Neural progenitor cell (in vitro differentiated cells): ENCODE measurements at regions not wholly inside any gene's neighbourhood (a gene's known extent, or its start where the extent isn't known, plus 50 kb on each side); places are given as distances from the start of the nearest gene placed in this dataset.

Source experiments
- EZH2 ChIP-seq: fragments of 200-600 bp; sonication (generic); IDR thresholded peaks from 2 replicates; pipeline ENCODE4 v1.6.1; 2017; ENCODE audit warnings: antibody characterized with exemption, mild to moderate bottlenecking, moderate library complexity
- TF ChIP-seq, protein P1 (sequence below): fragments of 200-600 bp; sonication (generic); IDR thresholded peaks from 2 replicates; pipeline ENCODE4 v1.5.1; 2017; ENCODE audit warnings: antibody characterized with exemption, mild to moderate bottlenecking

DNA sequence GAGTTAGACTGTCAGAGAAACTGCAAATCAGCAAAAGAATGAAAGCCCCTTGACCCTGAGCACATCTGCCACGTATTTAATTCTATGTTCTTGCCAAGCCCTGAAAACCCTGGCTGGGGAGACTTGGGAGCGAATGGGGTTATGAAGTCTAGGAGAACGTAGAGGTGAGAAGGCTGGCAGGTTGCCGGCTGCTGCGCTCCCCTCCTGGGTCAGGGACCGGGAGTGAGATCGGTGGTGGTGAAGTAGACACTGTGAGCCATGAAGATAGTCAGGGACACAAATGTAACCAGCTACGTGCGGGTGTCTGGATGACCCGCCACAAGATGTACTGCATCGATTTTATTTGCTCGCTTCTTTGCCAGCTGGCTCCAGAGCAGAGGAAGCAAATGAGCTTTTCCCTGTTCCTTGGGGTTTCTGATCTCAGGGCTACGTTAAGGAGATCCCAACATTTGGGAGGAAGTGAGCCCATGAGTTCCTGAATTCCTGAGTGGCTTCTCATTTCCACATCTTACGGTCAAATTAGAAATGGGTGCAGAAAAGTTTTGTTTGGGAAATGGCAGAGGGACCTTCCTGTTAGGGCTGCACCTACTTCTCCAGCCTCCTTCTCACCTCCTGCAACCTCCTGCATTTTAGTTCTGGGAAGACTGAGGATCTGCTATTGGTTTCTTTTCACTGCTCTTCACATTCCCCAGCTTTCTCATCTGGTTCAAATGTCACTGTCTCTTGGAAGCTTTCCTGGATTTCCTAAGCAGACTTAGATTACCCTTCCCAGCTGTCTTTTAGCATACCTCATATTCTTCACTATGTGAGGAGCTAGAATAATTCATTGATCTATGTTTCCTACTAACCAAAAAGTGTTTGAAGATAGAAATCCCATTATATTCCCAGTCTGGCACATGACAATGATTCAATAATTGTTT is 360.6 kb downstream of the ZNF521 start:
- TF ChIP-seq, protein P1, sequence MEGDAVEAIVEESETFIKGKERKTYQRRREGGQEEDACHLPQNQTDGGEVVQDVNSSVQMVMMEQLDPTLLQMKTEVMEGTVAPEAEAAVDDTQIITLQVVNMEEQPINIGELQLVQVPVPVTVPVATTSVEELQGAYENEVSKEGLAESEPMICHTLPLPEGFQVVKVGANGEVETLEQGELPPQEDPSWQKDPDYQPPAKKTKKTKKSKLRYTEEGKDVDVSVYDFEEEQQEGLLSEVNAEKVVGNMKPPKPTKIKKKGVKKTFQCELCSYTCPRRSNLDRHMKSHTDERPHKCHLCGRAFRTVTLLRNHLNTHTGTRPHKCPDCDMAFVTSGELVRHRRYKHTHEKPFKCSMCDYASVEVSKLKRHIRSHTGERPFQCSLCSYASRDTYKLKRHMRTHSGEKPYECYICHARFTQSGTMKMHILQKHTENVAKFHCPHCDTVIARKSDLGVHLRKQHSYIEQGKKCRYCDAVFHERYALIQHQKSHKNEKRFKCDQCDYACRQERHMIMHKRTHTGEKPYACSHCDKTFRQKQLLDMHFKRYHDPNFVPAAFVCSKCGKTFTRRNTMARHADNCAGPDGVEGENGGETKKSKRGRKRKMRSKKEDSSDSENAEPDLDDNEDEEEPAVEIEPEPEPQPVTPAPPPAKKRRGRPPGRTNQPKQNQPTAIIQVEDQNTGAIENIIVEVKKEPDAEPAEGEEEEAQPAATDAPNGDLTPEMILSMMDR, result no peak
- no peak for TF ChIP-seq EZH2
